Mucosa of descending colon (tissue), 3 donors: ENCODE measurements at regions not wholly inside any gene's neighbourhood (a gene's known extent, or its start where the extent isn't known, plus 50 kb on each side); places are given as distances from the start of the nearest gene placed in this dataset.
A peak's percentile ranks its signal among the peaks of the same experiment; 100 is the strongest.
"Not testable (repeated sequence)": the region's sequence is repeated elsewhere in the genome, so short reads cannot be mapped to it uniquely, and the experiment has no call there.

ENCODE experiments used
- ATAC-seq: fragments of 200-7000 bp; cut with Tn5 transposase; one replicate; pipeline ENCODE4 v1.9.1; 2020; ENCODE audit warnings: mild to moderate bottlenecking, moderate library complexity
- DNase-seq, 3 donors: peaks; one replicate each; pipeline ENCODE4 v3.0.0-alpha.2; 2020
- H3K36me3 ChIP-seq: fragments of 200-600 bp; one replicate; pipeline ENCODE4 v1.8.0; 2021; ENCODE audit warnings: low read depth, mild to moderate bottlenecking
- H3K4me1 ChIP-seq: fragments of 200-600 bp; one replicate; pipeline ENCODE4 v1.8.0; 2021; ENCODE audit warnings: low read depth, mild to moderate bottlenecking
- H3K4me3 ChIP-seq: fragments of 200-600 bp; one replicate; pipeline ENCODE4 v1.8.0; 2021; ENCODE audit warnings: mild to moderate bottlenecking
- H3K9me3 ChIP-seq: fragments of 200-600 bp; one replicate; pipeline ENCODE4 v1.8.0; 2021; ENCODE audit warnings: mild to moderate bottlenecking
- intact Hi-C, 2 donors: fragments of 100-400 bp; cut with DNase I in 1 of 2; cut with micrococcal nuclease in 1 of 2; formaldehyde crosslinking; loops; one replicate each; pipeline versions ENCODE4 v1.11.0 to v1.11.1; 2022; cut with DNase I, micrococcal nuclease
- donor health status: DM: no; HTN: no; CAD: no; lungs with moderate emphysema.
- donor health status: DM: no; HTN: no; CAD: no.
- donor health status: DM: no; HTN: yes; CAD: no.

GRCh38 chr9:138207300-138208179, 330.0 kb downstream of the CACNA1B start:
- H3K4me1 ChIP-seq, ATAC-seq, H3K4me3 ChIP-seq, intact Hi-C loops, H3K36me3 ChIP-seq, H3K9me3 ChIP-seq, DNase-seq: not testable (repeated sequence)

GRCh38 chr9:138209071-138209644, 331.6 kb downstream of the CACNA1B start:
- DNase-seq, ATAC-seq, H3K36me3 ChIP-seq, intact Hi-C loops, H3K9me3 ChIP-seq, H3K4me1 ChIP-seq, H3K4me3 ChIP-seq: not testable (repeated sequence)

GRCh38 chr9:138210388-138210986, 332.9 kb downstream of the CACNA1B start:
- H3K4me1 ChIP-seq, intact Hi-C loops, H3K9me3 ChIP-seq, H3K4me3 ChIP-seq, H3K36me3 ChIP-seq, DNase-seq, ATAC-seq: not testable (repeated sequence)

- H3K36me3 ChIP-seq, H3K4me1 ChIP-seq, DNase-seq, ATAC-seq, H3K4me3 ChIP-seq, intact Hi-C loops, H3K9me3 ChIP-seq: not testable (repeated sequence)
Observed at GRCh38 chr9:138211070-138211469, 333.5 kb downstream of the CACNA1B start.

GRCh38 chr9:138211544-138212219, 334.1 kb downstream of the CACNA1B start:
- DNase-seq, ATAC-seq: not testable (repeated sequence)

GRCh38 chr9:138212811-138213210, 335.2 kb downstream of the CACNA1B start:
- H3K4me1 ChIP-seq, H3K36me3 ChIP-seq, DNase-seq, H3K4me3 ChIP-seq, H3K9me3 ChIP-seq, intact Hi-C loops, ATAC-seq: not testable (repeated sequence)

More at GRCh38 chr9:138211544-138212219, 334.1 kb downstream of the CACNA1B start:
- intact Hi-C loops, H3K4me1 ChIP-seq, H3K4me3 ChIP-seq, H3K9me3 ChIP-seq, H3K36me3 ChIP-seq: not testable (repeated sequence)

- H3K4me1 ChIP-seq, intact Hi-C loops, H3K9me3 ChIP-seq, H3K36me3 ChIP-seq, DNase-seq, H3K4me3 ChIP-seq: not testable (repeated sequence)
- peak; percentile 40 for ATAC-seq
Observed at GRCh38 chr9:138213748-138214147, 336.2 kb downstream of the CACNA1B start.

DNA sequence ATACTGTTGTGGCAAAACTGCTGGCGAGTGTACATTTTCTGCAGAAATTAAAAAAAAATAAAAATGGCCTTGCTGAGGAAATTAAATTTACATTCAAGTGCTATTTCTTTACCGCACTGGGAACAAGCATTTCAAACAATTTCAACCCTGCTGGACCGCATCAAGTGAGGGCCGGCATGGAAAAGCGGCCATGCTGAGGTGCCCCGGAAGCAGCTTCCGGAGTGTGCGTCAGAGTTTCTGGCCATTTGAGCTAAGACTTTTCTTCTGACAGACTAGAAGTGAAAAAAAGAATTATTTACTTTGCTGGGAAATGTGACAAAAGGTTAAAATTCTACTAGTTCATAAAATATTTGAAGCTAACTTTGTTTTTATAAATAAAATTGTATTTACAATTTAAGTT, 337.0 kb downstream of the CACNA1B start:
- intact Hi-C loops, DNase-seq, H3K4me3 ChIP-seq, H3K4me1 ChIP-seq, H3K36me3 ChIP-seq, H3K9me3 ChIP-seq, ATAC-seq: not testable (repeated sequence)

DNA sequence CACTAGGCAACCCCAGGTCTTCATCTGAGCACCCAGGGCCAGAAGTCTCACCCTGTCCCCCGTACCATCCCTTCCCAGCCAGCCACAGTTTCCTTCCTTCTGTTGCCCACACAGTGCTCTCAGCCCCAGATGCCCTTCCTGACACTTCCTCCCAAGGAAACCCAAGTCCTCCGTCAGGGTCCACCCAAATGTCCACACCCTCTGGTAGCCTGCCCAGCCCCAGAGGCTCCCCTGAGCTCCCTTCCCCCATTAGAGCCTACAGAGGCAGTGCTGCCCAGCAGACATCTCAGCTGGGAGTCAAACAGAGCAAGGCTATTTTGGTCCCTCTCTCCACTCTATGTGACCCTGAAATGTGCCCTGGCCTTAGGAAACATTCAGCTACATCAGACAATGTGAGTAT, 338.0 kb downstream of the CACNA1B start:
- H3K36me3 ChIP-seq, H3K9me3 ChIP-seq, intact Hi-C loops, H3K4me1 ChIP-seq, DNase-seq, ATAC-seq, H3K4me3 ChIP-seq: not testable (repeated sequence)

- intact Hi-C loops, DNase-seq, H3K9me3 ChIP-seq, H3K36me3 ChIP-seq, H3K4me1 ChIP-seq, H3K4me3 ChIP-seq: not testable (repeated sequence)
- ATAC-seq: peak; percentile 23
Observed at GRCh38 chr9:138216817-138217216, 339.2 kb downstream of the CACNA1B start.

DNA sequence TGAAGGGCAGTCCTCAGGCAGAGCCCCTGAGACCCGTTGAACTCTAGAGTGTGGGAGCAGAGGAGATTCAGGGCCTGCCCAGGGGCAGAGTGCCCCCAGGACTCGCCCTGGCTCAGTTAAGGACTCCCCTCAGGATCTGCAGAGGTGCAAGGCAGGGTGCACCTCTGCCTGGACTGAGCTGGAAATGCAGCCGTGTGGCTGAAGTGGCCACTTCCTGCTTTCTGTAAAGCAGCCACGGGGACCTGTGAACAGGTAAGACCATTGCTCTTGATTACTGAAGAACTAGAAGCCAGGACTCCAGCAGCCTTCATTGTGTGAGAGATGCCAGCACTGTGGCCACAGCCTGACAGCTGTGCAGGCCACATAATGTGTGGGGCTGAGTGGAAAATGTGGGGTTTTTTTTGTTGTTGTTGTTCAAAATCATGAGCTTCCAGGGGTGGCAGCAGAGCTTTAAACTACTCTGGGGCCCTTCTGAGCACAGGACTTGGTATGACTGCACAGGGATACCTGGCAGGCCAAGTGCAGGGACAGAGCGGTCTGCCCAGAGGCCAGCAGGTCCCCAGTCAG, 339.8 kb downstream of the CACNA1B start:
- H3K9me3 ChIP-seq, intact Hi-C loops, H3K36me3 ChIP-seq, H3K4me3 ChIP-seq, ATAC-seq, DNase-seq, H3K4me1 ChIP-seq: not testable (repeated sequence)

DNA sequence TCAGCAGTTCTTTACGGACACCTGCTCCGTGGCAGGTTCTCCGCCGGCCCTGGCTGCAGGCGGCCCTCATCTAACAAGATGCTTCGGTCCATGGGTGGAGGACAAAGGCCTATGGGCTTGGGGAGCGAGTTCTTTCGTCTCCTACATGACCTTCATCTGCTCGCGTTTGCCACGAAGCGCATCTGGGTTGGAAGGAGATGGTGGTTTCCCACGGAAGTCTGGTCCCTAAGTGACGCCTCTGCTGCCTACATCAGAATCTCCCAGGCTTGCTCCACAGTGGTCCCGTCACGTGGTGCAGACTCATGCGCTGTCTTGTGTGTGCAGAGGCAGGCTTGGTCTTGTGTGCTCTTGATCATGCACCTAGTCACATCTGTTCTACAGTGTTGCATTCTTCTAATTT, 341.7 kb downstream of the CACNA1B start:
- H3K9me3 ChIP-seq, DNase-seq, ATAC-seq: not testable (repeated sequence)

DNA sequence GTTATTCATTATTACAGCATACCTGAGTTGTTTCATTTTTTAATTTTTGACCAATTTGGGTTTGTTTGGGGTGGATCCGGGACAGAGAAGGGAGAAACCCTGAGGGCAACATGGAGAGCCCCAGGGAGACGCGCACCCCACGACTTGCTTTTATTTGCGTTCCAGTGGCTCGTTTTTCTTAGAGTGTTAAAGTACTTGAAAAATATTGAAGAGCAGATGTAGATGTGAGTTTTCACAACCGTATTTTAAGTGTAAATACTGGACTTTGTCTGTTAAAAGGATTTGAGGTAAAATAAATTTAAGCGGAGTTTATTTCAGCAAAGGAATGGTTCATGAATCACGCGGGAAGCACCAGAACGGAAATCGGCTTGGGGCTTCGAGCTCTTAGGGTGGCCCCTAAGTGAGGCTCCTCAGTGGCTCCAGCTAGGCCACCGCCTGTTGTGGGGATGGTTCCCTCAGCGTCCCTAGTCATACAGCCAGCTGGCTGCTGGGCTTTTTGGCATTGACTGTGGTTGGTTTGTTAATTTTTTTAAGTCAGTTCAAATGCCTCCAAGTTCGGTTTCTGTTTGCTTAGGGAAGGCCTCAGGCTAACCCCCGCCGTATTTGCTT, 344.0 kb downstream of the CACNA1B start:
- DNase-seq, intact Hi-C loops: not testable (repeated sequence)

More for the DNA sequence above, 341.7 kb downstream of the CACNA1B start:
- H3K4me3 ChIP-seq, H3K4me1 ChIP-seq, H3K36me3 ChIP-seq, intact Hi-C loops: not testable (repeated sequence)

More for the DNA sequence above, 344.0 kb downstream of the CACNA1B start:
- not testable (repeated sequence) for H3K36me3 ChIP-seq, H3K4me3 ChIP-seq, H3K9me3 ChIP-seq, ATAC-seq, H3K4me1 ChIP-seq
